ENCODE measurements at regions not wholly inside any gene's neighbourhood (a gene's known extent, or its start where the extent isn't known, plus 50 kb on each side); places are given as distances from the start of the nearest gene placed in this dataset.
"Not testable (repeated sequence)": the region's sequence is repeated elsewhere in the genome, so short reads cannot be mapped to it uniquely, and the experiment has no call there.

DNA sequence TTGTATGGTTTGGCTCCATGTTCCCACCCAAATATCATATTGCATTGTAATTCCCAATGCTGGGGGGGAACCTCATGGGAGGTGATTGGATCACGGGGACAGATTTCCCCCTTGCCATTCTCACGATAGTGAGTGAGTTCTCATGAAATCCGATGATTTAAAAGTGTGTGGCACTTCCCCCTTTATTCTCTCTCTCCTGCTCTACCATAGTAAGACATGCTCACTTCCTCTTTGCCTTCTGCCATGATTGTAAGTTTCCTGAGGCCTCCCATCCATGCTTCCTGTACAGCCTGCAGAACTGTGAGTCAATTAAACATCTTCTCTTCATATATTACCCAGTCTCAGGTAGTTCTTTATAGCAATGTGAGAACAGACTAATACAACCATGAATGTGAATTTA is 211.6 kb upstream of the NR5A2 start:
- H3K27me3 Mint-ChIP-seq (ENCODE audit: low read depth) = peaks cover 3% of the 10 kb centered on the region
- no peak overlapping the region for H3K27ac Mint-ChIP-seq
- no peaks in the 10 kb centered on the region for H3K36me3 Mint-ChIP-seq (ENCODE audit: low read depth)
- no peaks in the 10 kb centered on the region for H3K4me1 Mint-ChIP-seq (ENCODE audit: low read depth)
- H3K9me3 Mint-ChIP-seq = no peaks in the 10 kb centered on the region
- no peak overlapping the region for H3K4me3 Mint-ChIP-seq

DNA sequence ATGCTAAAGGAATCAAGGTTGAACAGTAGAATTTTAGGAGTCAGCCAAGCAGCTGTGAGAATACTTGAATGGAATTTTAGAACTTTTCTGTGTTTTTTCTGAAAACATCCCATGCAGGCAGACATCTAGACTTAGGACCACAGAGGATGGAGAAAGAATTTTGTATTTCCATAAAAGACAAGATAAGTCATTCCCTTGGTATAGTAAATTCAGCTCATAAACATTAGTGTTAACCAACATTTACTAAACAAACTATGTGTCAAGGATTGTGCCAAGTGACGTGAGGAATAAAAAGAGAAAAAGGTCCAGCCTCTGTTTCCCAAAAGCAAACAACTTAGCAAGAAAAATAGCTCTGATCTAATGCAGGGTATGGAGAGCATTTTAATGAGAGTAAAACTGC is 210.2 kb upstream of the NR5A2 start:
- Mint-ChIP-seq H3K27ac (no peak overlapping the region), H3K36me3 (ENCODE audit: low read depth) (no peaks in the 10 kb centered on the region), H3K4me1 (ENCODE audit: low read depth) (no peaks in the 10 kb centered on the region), H3K4me3 (no peak overlapping the region), H3K9me3 (no peaks in the 10 kb centered on the region), H3K27me3 (ENCODE audit: low read depth) (peaks cover 3% of the 10 kb centered on the region)

DNA sequence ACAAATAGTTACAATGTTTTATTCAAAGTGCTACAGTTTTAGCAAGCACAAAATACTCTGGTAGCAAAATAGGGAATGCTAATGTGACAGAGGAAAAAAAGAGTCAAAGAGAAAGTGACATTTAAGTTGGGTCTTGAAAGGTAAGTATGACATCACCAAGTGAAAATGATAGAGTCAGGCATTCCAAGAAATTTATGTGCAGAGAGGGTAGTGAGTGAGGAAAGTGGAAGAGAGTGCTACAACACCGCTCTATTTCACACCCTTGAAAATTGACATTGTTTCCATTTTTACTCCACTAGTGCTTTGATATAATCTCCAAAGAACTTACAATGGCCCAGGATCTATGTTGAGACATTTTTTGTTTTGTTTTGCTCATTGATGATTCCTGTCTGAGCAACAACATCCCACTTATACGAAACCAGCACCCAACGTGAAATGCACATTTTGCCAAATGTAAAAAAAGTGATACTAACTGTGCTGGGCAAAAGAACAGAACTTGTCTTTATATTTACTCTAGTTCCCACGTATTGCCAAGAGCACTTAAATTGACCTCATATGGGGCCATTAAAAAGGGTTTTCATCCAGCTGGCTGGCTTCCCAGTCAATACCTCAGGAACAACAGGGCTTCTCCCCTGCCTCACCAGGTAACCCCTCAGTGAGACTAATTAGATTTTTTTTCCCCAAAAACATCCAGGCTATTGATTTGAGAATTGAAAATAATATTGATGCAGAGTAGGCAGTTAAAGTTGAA is 206.3 kb upstream of the NR5A2 start:
- Mint-ChIP-seq H3K4me3 (no peak overlapping the region), H3K27me3 (ENCODE audit: low read depth) (no peaks in the 10 kb centered on the region), H3K4me1 (ENCODE audit: low read depth) (no peaks in the 10 kb centered on the region), H3K9me3 (no peaks in the 10 kb centered on the region), H3K36me3 (ENCODE audit: low read depth) (no peaks in the 10 kb centered on the region), H3K27ac (no peak overlapping the region)

DNA sequence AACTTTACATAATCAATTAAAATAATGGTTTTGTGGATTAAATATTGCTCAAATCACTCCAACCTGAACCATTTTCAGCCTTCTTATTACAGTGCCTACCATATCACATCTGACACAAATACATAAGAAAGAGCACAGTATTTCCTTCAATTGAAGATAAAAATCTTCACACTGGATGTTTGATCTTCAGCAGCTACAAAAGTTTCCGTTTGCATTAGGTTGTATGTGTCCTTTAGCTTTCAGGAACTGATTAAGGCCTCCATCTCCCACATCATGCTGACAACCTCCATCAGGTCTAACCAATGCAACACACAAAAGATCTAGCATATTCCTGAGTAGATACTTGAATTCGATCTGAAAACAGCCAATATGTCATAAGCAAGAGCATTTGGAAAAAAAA is 195.1 kb upstream of the NR5A2 start:
- Mint-ChIP-seq H3K4me3 (no peak overlapping the region), H3K4me1 (ENCODE audit: low read depth) (no peaks in the 10 kb centered on the region), H3K27ac (no peak overlapping the region), H3K27me3 (ENCODE audit: low read depth) (peaks cover 4% of the 10 kb centered on the region), H3K9me3 (no peaks in the 10 kb centered on the region), H3K36me3 (ENCODE audit: low read depth) (no peaks in the 10 kb centered on the region)

DNA sequence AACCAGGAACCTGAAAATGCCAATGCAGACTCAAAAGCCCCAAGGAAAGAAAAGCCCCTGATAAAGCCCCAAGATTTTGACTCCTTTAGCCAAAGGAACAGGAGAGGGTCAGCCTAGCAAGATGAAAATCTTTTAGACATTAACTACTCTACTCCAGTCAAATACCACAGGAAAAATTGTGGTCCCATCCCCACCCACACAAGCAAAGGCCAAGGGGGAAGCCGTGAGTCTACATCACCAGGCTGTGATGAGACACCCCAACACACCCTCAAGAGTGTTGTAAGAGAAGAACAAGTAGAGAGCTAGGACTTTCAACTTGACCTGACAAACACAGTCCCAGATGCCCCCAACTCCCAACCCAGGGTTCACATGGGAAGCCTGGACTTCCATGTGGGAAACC is 192.8 kb upstream of the NR5A2 start:
- Mint-ChIP-seq H3K9me3 (peaks cover 3% of the 10 kb centered on the region), H3K4me1 (ENCODE audit: low read depth) (no peaks in the 10 kb centered on the region), H3K27ac (no peak overlapping the region), H3K27me3 (ENCODE audit: low read depth) (peaks cover 4% of the 10 kb centered on the region), H3K4me3 (no peak overlapping the region), H3K36me3 (ENCODE audit: low read depth) (no peaks in the 10 kb centered on the region)

DNA sequence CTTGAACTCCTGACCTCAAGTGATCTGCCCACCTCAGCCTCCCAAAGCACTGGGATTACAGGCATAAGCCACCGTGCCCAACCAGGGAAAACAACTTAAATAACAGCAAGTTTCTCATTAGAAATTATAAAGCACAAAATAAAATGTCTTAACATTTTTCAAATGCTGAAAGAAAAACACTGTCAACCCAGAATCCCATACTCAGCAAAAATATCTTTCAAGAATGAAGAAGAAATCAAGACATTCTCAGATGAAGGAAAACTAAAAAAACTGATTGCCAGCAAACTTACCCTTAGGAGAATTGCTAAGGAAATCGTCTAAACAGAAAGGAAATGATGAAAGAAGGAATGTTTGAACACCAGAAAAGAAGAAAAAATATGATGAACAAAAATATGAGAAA is 191.1 kb upstream of the NR5A2 start:
- Mint-ChIP-seq H3K27me3 (ENCODE audit: low read depth) (peaks cover 4% of the 10 kb centered on the region), H3K9me3 (peaks cover 3% of the 10 kb centered on the region), H3K36me3 (ENCODE audit: low read depth) (no peaks in the 10 kb centered on the region), H3K4me1 (ENCODE audit: low read depth) (no peaks in the 10 kb centered on the region), H3K27ac (no peak overlapping the region), H3K4me3 (no peak overlapping the region)

DNA sequence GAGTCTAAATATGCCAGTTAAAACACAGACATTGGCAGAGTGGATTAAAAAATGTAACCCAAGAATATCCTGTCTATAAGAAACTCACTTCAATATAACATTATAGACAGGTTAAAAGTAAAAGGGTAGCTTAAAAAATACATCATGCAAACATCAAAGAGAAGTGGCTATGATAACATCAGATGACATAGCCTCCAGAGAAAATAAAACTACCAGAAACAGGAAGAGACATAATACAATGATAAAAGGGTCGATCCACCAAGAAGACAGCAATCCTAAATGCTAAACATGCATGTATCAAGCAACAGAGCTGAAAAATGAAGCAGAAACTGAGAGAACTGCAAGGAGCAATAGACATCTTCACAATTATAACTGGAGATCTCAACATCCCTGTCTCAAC is 190.2 kb upstream of the NR5A2 start:
- Mint-ChIP-seq H3K27ac (no peak overlapping the region), H3K9me3 (peaks cover 3% of the 10 kb centered on the region), H3K27me3 (ENCODE audit: low read depth) (peaks cover 4% of the 10 kb centered on the region), H3K4me1 (ENCODE audit: low read depth) (no peaks in the 10 kb centered on the region), H3K36me3 (ENCODE audit: low read depth) (no peaks in the 10 kb centered on the region), H3K4me3 (no peak overlapping the region)

DNA sequence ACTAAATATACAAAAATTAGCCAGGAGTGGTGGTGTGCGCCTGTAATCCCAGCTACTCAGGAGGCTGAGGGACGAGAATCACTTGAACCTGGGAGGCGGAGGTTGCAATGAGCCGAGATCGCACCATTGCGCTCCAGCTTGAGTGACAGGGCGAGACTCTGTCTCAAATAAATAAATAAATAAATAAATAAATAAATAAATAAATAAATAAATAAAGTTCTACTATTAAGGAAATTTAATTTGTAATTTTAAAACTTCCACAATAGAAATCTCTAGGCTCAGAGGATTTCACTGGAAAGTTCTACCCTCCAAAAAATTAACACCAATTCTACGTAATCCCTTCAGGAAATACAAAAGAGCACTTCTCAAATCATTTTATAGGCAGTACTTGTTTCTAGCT is 187.9 kb upstream of the NR5A2 start:
- H3K9me3 Mint-ChIP-seq; H3K4me3 Mint-ChIP-seq; H3K27me3 Mint-ChIP-seq (ENCODE audit: low read depth); H3K4me1 Mint-ChIP-seq (ENCODE audit: low read depth); H3K27ac Mint-ChIP-seq; H3K36me3 Mint-ChIP-seq (ENCODE audit: low read depth): not testable (repeated sequence)

DNA sequence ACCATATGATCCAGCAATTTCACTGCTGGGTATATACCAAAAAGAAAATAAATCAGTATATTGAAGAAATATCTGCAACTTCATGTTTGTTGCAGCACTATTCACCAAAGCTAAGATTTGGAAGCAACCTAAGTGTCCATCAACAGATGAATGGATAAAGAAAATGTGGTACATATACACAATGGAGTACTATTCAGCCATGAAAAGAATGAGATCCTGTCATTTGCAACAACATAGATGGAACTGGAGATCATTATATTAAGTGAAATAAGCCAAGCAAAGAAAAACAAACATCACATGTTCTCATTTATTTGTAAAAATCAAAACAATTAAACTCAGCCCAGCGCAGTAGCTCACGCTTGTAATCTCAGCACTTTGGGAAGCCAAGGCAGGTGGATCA is 184.4 kb upstream of the NR5A2 start:
- not testable (repeated sequence) for H3K27ac Mint-ChIP-seq; H3K4me3 Mint-ChIP-seq; H3K9me3 Mint-ChIP-seq; H3K4me1 Mint-ChIP-seq (ENCODE audit: low read depth); H3K27me3 Mint-ChIP-seq (ENCODE audit: low read depth); H3K36me3 Mint-ChIP-seq (ENCODE audit: low read depth)

DNA sequence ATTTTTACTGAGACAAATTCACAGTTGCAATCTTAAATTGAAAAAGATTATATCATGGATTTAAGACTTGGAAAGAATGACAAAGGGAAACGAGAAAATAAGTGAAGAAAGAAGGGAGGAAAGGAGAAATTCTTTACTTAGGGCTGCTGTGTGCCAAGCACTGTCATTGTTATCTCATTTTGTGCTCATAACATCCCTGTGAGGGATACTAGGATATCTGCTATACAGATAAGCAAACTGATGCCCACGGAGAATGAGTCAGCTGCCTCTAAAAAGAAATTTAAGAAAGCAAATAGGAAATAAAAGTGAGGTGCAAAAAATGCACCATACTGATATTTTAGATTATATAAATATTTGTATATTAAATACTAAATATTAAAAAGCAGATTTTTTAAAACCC is 183.6 kb upstream of the NR5A2 start:
- no peak overlapping the region for H3K4me3 Mint-ChIP-seq
- no peaks in the 10 kb centered on the region for H3K36me3 Mint-ChIP-seq (ENCODE audit: low read depth)
- no peak overlapping the region for H3K27ac Mint-ChIP-seq
- no peaks in the 10 kb centered on the region for H3K4me1 Mint-ChIP-seq (ENCODE audit: low read depth)
- no peaks in the 10 kb centered on the region for H3K27me3 Mint-ChIP-seq (ENCODE audit: low read depth)
- peaks cover 2% of the 10 kb centered on the region for H3K9me3 Mint-ChIP-seq

DNA sequence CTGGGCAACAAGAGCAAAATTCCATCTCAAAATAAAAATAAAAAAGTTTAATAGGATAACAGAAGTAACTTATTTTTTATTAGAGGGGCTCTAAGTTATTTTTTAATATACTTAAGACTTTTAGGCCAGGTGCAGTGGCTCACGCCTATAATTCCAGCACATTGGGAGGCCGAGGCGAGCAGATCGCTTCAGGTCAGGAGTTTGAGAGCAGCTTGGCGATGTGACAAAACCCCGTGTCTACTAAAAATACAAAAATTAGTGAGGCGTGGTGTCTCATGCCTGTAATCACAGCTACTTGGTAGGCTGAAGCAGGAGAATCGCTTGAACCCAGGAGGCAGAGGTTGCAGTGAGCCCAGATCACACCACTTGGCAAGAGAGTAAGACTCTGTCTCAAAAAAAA is 180.5 kb upstream of the NR5A2 start:
- H3K4me3 Mint-ChIP-seq = no peak overlapping the region
- H3K36me3 Mint-ChIP-seq (ENCODE audit: low read depth) = no peaks in the 10 kb centered on the region
- no peak overlapping the region for H3K27ac Mint-ChIP-seq

DNA sequence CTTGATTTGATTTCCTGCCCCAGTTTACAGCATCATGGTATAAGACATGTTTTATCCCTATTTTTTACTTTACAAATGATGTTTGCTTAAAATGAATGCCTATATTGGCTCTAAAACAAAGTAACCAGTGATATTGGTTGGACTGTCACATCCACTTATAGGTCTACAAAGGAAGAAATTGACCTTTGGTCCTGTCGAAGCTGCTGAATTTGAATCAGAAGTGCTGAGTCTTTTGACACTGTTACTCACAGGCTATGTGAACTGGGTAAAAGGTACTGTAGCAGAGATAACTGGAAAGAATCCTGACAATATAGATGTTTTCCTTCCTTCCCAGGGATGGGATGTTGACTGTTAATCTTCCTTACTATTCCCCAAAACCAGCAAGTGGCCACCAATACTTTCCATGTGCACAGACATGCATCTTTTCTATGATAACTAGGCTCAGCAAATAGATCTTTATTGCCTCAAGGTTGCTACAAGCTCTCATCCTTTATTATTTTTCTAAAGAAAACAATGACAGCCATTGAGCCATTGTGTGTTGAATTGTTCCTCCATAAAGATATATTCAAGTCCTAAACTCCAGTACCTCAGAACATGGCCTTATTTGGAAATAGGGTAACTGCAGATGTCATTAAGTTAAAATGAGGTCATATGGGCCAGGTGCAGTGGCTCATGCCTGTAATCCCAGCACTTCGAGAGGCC is 175.9 kb upstream of the NR5A2 start:
- Mint-ChIP-seq H3K4me1 (ENCODE audit: low read depth) (no peaks in the 10 kb centered on the region), H3K9me3 (no peaks in the 10 kb centered on the region), H3K36me3 (ENCODE audit: low read depth) (no peaks in the 10 kb centered on the region), H3K27me3 (ENCODE audit: low read depth) (peaks cover 10% of the 10 kb centered on the region), H3K4me3 (no peak overlapping the region), H3K27ac (no peak overlapping the region)

More for the DNA sequence above, 180.5 kb upstream of the NR5A2 start:
- H3K27me3 Mint-ChIP-seq (ENCODE audit: low read depth) = no peaks in the 10 kb centered on the region
- no peaks in the 10 kb centered on the region for H3K4me1 Mint-ChIP-seq (ENCODE audit: low read depth)
- no peaks in the 10 kb centered on the region for H3K9me3 Mint-ChIP-seq

DNA sequence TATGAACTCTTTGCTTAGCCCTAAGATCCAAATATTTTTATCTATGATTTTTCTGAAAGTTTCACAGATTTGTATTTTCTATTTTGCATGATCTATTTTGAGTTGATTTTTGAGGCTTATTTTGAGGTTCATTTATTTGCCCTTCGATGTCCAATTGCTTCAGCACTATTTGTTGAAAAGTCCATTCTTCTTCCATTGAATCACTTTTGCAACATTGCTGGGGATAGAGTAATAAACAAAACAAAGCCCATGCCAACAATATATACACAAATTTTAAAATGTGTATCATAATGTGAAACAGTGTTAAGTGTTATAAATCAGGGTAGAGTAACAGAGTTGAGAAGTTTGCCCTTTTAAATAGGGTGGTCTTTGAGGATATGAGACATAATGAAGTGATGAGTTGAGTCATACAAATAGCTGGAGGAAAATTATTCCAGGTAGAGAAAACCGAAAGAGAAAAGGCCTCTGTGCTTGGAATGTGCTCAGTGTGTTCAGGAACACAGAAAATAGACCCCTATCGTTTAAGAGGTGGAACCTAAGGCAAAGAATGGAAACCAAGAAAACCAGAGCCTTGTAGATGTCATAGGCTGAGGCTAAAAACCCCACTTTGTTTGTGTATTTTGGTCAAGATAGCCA is 172.7 kb upstream of the NR5A2 start:
- no peaks in the 10 kb centered on the region for H3K36me3 Mint-ChIP-seq (ENCODE audit: low read depth)
- no peaks in the 10 kb centered on the region for H3K9me3 Mint-ChIP-seq
- H3K4me3 Mint-ChIP-seq = no peak overlapping the region
- peaks cover 10% of the 10 kb centered on the region for H3K27me3 Mint-ChIP-seq (ENCODE audit: low read depth)
- peaks cover 3% of the 10 kb centered on the region for H3K4me1 Mint-ChIP-seq (ENCODE audit: low read depth)
- H3K27ac Mint-ChIP-seq = no peak overlapping the region

DNA sequence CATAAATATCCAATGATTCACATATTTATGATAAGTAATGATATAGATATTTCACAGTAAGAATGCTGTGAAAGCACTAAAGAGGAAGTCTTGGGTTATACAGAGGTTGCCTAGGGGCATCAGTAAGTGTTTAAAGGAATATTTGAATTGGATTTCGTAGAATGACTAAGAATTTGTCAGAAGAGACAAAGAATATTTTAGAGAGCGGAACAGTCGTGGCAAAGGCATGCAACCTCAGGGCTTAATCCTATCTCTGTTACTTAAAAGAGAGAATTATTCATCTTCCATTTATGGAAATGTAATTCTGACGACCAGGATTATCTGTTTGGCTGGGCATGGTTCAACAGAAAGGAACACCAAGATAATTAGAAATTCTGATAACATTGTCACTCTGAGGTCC is 171.9 kb upstream of the NR5A2 start:
- Mint-ChIP-seq H3K27me3 (ENCODE audit: low read depth) (peaks cover 10% of the 10 kb centered on the region), H3K27ac (no peak overlapping the region), H3K4me1 (ENCODE audit: low read depth) (peaks cover 3% of the 10 kb centered on the region), H3K4me3 (no peak overlapping the region), H3K9me3 (no peaks in the 10 kb centered on the region), H3K36me3 (ENCODE audit: low read depth) (no peaks in the 10 kb centered on the region)

DNA sequence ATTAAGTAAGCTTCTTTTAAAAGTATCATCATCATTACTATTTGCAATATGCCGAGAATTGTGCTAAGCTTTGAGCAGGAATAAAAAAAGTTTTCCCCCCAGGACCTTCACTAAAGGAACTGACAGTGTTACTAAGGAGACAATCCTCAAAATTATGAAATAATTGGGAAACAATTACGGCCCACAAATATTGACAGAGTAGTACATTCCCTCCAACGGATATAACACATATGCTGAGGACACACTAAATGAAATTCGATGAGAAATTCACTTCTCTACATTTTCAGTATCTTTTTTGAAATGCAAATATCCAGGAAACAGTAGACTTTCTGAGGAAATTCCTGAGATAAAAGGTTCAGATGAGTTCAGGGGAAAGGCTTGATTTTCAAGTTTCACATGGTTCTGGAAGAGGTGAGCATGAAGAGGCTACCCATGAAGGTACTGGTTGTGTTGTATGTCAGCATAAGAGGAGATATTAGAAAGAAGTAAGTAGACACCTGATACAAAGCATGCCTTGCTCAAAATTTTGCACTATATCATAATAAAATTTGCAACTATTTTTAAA is 171.2 kb upstream of the NR5A2 start:
- peaks cover 3% of the 10 kb centered on the region for H3K4me1 Mint-ChIP-seq (ENCODE audit: low read depth)
- H3K36me3 Mint-ChIP-seq (ENCODE audit: low read depth) = no peaks in the 10 kb centered on the region
- H3K9me3 Mint-ChIP-seq = no peaks in the 10 kb centered on the region
- H3K27me3 Mint-ChIP-seq (ENCODE audit: low read depth) = peaks cover 10% of the 10 kb centered on the region
- H3K4me3 Mint-ChIP-seq = no peak overlapping the region
- no peak overlapping the region for H3K27ac Mint-ChIP-seq
